Kidney capillary endothelial cell (primary cell): ENCODE measurements at regions not wholly inside any gene's neighbourhood (a gene's known extent, or its start where the extent isn't known, plus 50 kb on each side); places are given as distances from the start of the nearest gene placed in this dataset.

Experiments
- DNase-seq: peaks from one replicate; pipeline ENCODE4 v3.0.0-alpha.2; 2018; ENCODE audit warnings: low spot score

DNA sequence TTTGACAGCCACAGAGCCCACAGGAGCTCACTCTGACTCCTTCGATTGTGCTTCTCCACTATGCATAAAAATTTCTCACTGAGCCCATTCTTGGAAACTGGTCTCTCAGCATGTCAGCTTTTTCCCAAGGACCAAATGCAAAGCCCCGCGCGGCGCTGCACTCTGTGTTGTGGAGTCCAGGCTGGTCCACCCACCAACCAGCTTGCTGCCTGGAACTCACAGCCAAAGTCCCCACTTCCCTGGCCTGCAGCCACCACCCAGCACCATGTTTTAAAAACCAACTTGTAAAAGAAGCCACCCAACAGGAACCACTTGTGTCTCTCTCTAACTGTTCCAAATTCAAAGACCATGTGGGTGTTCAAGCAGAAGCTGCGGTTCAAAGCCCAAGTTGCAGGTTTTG lies 124.4 kb downstream of the SPATA19 start:
- no peak for DNase-seq

DNA sequence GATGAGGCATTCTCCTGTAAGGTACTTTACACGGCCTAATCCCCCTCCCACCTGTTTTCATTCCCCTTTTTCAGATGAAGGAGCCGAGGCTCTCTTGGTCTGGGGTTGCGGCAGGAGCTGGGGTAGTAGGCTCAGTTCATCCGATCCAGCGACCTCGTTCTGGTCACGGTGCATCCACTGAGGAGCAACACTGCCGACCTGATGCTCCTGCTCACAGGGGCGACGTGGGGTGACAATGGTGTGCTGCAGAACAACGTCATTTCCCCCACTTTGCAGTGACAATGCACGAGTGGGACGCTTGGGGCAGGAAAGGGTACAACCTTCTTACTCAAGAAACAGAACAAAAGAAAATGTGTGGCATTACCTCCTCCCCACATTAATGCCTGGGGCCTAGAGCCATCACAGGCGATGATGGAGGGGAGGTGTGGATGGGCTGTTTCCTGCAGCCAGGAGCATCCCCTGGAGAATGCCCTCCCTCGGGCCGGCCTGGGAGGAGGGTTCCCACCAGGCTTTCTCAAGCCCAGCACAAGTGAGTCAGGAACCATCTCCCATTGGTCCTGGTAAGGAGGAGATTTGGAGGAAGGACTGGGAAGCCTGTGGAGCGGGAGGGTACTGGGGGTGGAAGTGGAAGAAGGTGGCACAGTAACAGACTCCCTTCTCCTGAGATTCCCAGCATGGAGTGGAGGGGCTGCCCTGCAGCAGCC lies 125.6 kb downstream of the SPATA19 start:
- no peak for DNase-seq

DNA sequence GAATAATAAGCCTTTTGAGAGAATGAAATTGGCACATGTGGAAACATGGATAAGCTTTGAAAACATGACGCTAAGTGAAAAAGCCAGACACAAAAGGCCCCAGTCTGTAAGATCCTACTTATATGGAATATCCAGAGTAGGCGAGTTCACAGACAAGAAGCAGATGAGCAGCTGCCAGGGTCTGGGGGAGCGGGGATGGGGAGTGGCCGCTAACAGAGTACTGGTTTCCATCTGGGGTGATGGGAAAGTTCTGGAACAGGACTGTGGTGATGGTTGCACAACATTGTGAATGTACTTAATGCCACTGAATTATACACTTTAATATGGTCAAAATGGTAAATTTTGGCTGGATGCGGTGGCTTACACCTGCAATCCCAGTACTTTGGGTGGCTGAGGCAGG lies 126.5 kb downstream of the SPATA19 start:
- DNase-seq: no peak

DNA sequence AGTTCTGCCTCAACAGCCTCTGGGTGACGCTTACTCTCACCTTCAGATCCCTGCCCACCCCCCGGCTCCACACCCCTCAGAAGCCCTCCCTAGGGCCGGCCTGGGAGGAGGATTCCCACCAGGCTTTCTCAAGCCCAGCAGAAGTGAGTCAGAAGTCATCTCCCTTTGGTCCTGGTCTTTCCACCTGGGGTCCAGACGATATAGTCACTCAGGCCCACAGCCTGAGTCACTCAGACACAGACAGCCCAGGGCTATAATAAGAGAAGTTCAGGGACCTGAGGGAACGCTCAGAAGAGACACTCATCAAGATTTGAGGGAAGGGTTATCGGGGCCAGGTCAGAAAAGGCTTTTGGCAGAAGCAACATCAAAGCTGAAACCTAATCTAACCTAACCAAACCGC lies 127.1 kb downstream of the SPATA19 start:
- no peak for DNase-seq

DNA sequence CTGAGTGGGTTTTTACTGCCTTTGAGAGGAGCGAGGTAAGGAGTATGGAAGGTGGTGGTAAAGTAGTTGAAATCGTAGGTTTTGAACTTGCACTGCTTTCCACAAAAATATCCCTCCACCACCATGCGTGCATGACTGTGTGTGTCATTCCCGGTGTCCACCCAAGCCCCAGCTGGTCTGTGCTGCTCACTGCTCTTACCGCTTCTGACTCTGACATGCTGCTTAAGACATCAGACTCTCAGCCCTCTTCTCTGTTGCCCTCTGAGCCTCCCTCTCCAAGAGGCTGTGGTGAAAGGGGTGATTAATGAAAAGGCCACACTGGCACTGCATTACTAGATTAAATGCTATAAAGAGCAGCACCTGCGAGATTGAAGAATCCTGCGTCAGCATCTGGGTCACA lies 128.7 kb downstream of the SPATA19 start:
- no peak for DNase-seq

DNA sequence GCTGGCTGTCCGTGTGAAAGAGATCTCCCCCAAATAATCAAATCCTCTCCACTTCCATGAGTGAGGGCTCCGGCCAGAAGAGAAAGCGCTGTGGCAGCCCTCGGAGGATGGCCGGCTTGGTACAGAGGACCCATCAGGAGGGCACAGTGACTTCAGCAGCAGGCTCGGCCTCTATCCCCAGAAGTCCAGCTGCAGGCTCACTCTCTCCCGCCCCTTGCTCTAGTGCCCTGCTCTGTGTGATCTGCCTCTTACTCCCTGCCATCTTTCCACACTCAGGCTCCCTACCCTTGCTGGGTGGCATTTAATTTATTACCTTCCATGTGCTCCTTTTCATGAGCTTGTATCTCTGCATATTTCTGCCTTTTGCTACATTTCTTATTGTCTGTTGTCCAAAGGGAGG lies 129.7 kb downstream of the SPATA19 start:
- DNase-seq: no peak

DNA sequence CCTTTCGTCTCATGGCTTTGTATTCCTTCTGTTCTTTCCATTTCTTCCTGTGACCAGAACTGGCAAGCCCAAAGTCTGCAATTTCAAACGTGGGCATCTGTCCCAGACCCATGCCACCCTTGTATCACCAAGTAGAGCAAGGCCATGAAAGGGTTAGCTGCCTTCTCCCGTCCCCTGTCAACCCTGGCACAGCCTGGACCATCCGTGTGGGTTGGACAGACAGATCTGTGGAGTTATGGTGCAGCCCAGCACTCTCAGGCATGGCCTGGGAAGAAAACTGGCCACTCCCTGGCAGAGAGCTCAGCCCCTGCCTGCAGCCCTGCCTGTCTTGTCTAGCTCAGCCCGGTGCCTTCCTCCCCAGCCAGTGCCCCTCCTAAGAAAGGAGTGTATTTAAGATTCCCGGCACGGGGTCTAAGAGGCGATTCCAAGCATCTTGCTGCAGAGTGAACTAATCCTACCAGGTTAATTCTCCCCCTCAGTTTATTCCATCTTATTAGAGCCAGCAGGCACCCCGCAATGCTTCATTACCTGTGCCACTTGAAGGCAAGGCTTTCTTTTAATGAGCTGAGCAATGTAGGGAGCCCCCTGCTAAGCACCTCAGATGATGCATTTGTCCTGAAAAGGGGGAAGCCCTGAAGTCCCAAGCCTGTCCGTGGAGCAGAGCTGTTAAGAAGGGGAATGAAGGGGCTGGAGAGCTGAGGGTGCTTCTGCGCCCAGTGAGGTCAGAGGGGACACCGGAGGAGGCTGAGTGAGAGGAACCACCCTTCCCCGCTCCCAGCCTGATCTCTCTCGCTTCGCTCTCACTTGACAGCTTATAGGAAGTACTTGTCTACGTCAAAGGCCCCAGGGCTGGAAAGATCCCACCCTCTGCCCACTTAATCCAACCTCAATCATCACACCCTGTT lies 130.6 kb downstream of the SPATA19 start:
- no peak for DNase-seq

DNA sequence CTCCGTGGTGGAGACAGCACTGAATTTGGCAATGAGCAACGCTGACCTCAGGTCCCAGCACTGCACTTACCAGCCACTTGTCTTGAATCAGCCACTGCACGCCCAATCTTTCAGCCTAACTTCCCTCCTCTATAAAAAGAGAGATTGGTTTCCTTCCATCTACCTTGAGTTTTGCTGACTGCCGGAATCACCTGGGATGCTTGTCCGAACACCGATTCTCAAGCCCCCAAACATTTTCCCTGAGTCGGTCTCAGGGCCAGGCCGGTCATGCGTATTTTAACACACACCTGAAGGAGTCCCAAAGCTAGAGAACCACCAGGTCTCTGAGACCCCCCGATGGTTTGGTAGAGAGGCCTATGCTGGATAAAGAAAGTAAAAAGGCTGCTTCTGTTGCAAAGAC lies 131.5 kb downstream of the SPATA19 start:
- DNase-seq: no peak

DNA sequence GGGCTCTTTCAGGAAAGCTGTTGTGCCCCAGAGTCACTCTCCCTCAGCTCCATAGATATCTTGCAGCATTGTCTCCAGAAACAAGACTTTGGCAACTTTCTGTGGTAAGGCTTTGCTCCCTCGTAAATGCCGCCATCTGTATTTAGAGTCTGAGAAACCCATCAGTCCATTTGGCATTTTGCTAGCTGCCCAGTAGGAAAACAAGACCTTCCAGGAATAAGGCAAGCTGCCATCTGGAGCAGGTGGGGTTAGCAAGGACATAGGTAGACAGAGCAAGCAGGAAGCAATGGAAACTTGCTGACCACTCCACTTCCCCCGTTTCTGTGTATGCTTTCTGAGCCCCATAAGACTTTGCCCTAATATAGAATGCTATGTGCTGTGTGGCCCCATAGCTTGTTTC lies 131.9 kb downstream of the SPATA19 start:
- DNase-seq: no peak

DNA sequence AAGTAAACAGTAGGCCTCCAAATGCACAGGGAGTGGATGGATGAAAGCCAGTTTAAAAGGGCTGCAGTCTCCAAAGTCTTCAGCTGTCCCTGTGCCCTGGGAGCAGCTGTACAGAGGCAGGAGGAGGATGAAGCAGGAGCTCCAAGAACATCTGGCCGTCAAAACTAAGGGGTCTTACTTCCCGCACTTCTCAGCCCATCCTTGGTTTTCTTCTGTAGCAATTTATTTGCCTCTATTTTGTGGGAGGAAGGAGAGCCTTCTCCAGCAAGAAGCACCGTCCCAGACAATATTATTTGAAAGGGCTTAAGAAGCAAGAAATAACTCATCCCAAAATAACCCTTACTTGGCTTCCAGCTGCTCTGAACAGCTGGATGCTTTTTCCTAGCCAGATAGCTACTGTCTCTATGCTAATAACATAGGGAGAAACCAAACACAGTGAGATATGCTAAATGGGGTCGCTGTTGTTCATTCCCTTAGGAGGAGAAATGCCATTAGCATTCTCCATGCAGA lies 133.2 kb downstream of the SPATA19 start:
- no peak for DNase-seq

DNA sequence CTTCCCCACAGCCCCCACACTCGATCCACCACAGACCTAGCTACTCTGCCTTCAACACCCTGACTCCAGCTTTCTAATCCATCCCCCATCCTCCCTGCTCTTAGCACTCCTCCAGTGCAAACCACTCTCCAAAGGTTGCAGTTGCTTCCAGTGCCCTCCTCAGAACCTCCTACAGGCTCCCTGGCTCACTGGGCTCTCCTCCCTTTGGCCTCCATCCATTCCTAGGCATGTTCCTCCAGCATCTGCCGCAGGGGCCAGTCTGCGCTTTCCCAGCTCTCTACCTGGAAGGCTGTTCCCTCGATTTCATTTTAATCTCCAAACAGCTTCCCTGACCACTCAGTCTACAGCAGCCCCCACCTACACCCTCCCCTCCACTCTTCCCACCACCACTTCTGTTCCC lies 133.8 kb downstream of the SPATA19 start:
- DNase-seq: no peak

DNA sequence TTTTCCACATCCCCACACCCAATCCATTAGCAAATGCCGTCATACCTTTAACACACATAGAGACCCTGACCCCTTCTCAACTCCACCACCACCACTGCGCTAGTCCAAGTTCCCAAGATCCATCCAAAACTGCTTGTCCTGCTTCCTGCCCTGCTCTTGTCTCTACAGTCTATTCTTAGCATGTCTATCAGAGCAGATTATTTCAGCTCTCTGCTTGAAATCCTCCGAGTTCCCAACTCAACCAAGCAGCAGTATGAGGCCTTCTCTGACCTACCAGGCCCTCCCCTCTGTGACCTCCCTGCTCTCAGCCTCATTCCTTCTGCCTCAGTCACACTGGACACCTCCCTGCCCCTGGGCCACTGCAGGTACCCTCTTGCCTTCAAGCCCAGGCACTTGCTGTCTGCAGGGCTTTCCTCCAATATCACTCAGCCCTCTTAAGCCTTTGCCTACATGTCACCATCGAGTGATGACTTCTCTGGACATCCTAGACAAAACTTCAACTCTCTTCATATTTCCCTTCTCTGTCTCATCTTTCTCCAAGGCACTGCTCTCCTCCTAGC lies 134.6 kb downstream of the SPATA19 start:
- no peak for DNase-seq

DNA sequence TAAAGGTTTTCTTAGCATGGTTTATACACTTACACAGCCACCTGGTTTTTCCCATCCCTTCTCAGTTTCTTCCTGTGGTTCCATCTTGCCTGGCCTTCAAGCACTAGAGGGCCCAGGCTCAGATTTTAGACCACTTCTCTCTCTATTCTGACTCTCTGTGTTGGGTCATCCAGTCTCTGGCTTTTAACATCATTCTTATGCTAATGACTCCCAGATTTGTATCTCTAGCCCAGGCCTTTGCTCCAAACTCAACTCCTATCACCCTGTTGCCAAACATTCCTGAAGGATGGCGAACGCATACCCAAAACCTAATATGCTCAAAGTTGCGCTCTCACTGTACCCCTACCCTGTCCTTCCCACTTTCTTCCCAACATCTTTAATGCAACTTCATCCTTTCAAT lies 135.1 kb downstream of the SPATA19 start:
- no peak for DNase-seq

DNA sequence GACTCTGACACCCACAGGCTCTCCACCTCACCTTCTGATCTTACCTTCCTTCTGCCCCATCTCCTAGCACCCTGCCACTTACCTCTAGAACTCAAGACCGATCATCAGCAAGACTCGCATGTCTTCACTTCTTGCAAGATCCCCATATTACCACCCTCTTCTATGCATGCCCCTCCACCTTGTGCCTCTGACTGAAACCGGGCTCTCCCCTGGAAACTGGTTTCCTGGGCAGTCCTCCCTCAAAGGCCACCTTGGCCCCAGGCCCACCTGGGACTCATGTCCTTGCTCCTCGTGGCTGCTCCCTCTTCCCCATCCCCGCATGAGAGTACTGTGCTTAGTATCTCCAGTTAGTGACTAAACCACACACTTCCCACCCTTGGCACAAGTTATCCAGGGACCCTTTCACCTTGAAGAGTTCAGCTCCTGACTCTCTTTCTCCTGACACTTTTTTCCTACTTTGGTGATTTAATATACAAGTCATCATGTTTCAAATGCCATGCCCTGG lies 136.7 kb downstream of the SPATA19 start:
- no peak for DNase-seq

DNA sequence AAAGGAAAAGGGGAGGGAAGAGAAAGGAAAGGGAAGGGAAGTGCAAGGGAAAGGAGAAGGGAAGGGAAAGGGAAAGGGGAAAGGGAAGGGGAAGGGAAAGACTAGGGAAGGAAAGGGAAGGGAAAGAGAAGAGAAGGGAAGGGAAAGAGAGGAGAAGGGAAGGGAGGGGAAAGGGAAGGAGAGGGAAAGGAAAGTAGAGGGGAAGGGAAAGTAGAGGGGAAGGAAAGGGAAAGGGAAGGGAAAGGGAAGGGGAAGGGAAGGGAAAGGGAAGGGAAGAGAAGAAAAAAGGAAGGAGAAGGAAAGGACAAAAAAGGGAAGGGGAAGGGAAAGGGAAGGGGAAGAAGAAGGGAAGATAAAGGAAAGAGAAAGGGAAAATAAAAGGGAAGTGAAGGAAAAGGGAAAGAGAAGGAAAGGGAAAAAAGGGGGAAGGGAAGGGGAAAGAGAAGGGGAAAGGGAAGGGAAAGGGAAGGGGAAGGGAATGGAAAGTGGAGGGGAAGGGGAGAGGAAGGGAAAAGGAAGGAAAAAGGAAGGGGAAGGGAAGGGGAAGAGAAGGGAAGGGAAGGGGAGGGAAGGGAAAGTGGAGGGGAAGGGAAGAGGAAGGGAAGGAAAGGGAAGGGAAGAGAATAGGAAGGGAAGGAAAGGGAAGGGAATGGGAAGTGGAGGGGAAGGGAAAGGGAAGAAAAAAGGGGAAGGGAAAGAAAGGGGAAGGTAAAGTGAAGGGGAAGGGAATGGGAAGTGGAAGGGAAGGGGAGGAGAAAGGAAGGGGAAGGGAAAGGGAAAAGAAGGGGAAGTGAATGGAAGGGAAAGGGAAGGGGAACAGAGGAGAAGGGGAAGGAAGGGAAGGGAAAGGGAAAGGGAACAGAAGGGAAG lies 138.2 kb downstream of the SPATA19 start:
- no peak for DNase-seq

DNA sequence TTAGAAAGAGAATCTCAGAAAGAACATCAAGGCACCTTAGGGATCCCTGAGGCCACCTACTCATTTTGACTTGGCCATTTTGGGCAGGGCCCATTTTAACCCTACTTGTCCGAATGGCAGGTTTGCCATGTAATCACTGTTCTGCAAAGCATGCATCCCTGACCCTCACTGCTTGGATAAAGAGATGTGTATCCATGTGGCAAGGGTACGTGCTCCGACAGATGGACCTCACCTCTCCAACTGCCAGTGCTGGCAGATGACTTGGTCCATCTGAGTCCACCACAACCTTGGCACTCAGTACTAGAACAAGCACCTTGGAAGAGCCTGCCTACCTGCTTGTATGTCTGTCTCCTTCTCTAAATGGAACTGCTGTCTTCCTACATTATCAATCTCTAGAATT lies 139.4 kb downstream of the SPATA19 start:
- no peak for DNase-seq

DNA sequence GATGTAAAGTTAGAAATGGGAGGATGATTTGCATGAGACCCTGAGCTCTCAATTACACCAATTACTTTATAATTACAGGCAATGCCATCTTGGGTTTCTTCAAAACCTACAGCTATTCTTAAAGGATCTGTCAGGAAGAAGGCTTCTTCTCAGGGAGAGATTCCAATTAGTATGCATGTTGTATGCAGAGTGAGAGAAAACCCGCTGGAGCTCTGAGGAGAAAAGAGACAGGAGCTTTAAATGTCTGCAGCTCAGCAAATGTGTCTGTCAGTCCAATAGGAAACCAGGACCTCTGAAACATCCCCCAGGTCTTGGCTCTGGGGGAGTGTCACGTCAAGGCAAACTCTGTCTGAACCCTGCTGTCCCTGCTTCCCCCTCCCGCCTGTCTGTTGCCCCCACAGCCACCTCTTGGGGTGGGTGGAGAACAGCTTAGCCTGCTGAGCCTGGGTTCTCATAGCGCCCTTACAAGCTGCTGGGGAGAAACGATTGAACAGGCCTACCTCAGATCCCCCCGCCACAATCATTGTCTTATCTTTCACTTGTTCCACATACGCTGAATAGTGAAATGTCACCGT lies 140.2 kb downstream of the SPATA19 start:
- no peak for DNase-seq

DNA sequence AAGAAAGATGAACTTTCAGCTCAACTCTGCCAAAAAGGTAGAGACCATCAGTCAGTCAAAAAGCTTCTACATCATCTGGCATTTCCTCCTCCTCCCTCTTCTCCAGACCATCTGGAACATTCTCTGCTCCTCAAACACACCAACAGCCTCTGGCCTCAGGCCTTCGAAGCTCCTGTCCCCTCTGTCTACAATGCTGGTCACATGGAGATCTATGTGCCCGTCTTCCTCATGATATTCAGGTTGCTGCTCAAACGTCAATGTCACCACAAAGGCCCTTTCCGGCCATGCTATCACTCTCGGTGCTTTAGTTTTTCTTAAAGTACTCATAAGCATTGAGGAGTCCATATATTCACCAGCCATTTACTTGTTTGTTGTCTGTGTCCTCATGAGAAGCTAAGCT lies 146.2 kb downstream of the SPATA19 start:
- DNase-seq: no peak

DNA sequence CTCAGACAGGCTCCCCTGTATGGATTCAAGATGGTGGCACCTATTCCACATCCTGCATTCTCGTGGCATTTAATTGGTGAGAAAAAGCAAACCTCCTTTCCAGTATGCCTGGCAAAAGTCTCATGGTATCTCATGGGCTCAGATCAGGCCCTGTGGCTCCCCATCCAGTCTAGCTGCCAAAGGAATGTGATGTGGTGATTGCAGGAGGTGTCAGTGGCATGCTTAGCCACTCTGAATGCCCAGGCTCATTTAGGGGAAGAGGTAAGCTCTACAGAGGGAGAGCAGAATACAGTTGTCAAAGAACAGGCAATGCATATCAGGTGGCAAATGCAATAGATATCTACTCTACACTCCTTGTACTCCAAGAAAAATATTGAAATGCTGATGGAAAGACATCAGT lies 146.7 kb downstream of the SPATA19 start:
- no peak for DNase-seq

DNA sequence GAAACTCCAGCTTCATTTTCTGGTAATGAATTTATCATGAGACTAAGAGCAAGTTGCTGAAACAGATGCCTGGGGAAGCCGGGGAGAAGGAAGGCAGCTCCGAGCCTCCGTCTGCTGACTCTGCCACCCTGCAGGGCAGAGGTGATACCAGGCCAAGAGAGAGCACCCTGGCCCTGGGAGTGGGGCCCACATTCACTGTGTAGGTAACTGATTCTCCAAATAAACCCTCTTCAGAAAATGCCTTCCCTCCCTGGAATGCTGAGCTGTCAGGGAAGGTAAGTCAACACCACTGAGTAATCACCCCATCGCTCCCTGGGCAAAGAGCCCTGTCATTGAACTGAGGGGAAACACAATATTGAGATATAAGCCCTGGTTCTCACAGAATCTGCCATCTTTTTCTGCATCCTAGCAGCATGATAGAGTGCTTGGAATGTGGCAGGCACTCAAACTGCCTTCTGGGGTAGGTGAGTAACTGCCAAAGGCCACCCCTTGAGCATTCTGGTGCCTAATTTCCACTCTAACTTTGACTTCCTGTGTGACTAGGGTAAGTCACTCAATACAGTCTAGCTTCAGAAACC lies 147.6 kb downstream of the SPATA19 start:
- no peak for DNase-seq

DNA sequence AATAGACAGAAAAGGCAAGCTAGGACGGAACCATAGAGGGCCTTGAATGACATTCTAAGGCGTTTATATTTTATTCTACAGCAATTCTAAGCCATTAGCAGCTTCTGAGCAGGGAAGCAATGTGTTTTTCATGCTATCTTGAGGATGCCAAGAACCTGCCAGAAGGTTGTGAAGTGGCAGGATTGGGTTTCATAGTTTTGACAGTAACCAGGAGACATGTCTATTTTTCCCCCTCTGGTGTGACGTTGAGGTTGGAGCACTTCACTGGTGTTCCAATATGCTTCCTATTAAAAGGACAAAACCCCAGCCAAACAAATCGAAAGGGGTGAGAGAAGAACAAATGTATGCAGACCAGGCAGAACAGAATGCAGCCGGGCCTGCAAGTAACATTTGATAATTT lies 148.2 kb downstream of the SPATA19 start:
- no peak for DNase-seq
